CD4-positive, alpha-beta T cell treated with Interleukin-2 at 100 ng/mL for 4 hours (primary cell): ENCODE measurements at regions not wholly inside any gene's neighbourhood (a gene's known extent, or its start where the extent isn't known, plus 50 kb on each side); places are given as distances from the start of the nearest gene placed in this dataset.
"Not testable (repeated sequence)": the region's sequence is repeated elsewhere in the genome, so short reads cannot be mapped to it uniquely, and the experiment has no call there.

Source experiments
- DNase-seq: peaks from one replicate; pipeline ENCODE4 v3.0.0-alpha.2; 2020; ENCODE audit warnings: low spot score

- DNase-seq: no peak
Observed at GRCh38 chr2:56510610-56511009, 326.8 kb downstream of the CCDC85A start.

- no peak for DNase-seq
Observed at GRCh38 chr2:56515399-56515798, 331.6 kb downstream of the CCDC85A start.

- DNase-seq: no peak
Observed at GRCh38 chr2:56519806-56520205, 336.0 kb downstream of the CCDC85A start.

GRCh38 chr2:56522605-56523089 lies 338.9 kb downstream of the CCDC85A start:
- no peak for DNase-seq

GRCh38 chr2:56523816-56524215 lies 340.0 kb downstream of the CCDC85A start:
- no peak for DNase-seq

- DNase-seq: no peak
Observed at GRCh38 chr2:56531668-56532420, 348.1 kb downstream of the CCDC85A start.

GRCh38 chr2:56534321-56534720 lies 350.5 kb downstream of the CCDC85A start:
- DNase-seq: no peak

- no peak for DNase-seq
Observed at GRCh38 chr2:56537756-56538155, 354.0 kb downstream of the CCDC85A start.

GRCh38 chr2:56539618-56540017 lies 355.8 kb downstream of the CCDC85A start:
- no peak for DNase-seq

GRCh38 chr2:56540467-56540866 lies 356.7 kb downstream of the CCDC85A start:
- DNase-seq: no peak

- no peak for DNase-seq
Observed at GRCh38 chr2:56540916-56541315, 357.1 kb downstream of the CCDC85A start.

GRCh38 chr2:56542213-56542612 lies 358.4 kb downstream of the CCDC85A start:
- no peak for DNase-seq

GRCh38 chr2:56565143-56565542 lies 381.4 kb downstream of the CCDC85A start:
- no peak for DNase-seq

GRCh38 chr2:56571074-56571473 lies 387.3 kb downstream of the CCDC85A start:
- no peak for DNase-seq

- no peak for DNase-seq
Observed at GRCh38 chr2:56576001-56576400, 392.2 kb downstream of the CCDC85A start.

- DNase-seq: no peak
Observed at GRCh38 chr2:56580242-56580641, 396.5 kb downstream of the CCDC85A start.

- DNase-seq: no peak
Observed at GRCh38 chr2:56582570-56582969, 398.8 kb downstream of the CCDC85A start.

- no peak for DNase-seq
Observed at GRCh38 chr2:56583796-56584315, 400.1 kb downstream of the CCDC85A start.

- no peak for DNase-seq
Observed at GRCh38 chr2:56587456-56587855, 403.7 kb downstream of the CCDC85A start.

GRCh38 chr2:56589194-56589593 lies 405.4 kb downstream of the CCDC85A start:
- no peak for DNase-seq

GRCh38 chr2:56589835-56590234 lies 406.0 kb downstream of the CCDC85A start:
- DNase-seq: no peak

- no peak for DNase-seq
Observed at GRCh38 chr2:56590611-56591010, 406.8 kb downstream of the CCDC85A start.

GRCh38 chr2:56606086-56606485 lies 422.3 kb downstream of the CCDC85A start:
- DNase-seq: not testable (repeated sequence)

GRCh38 chr2:56613254-56613653 lies 429.5 kb downstream of the CCDC85A start:
- no peak for DNase-seq
